GM21576 (cell line): ENCODE measurements at regions not wholly inside any gene's neighbourhood (a gene's known extent, or its start where the extent isn't known, plus 50 kb on each side); places are given as distances from the start of the nearest gene placed in this dataset.

ENCODE experiments used
- ATAC-seq: cut with Tn5 transposase; IDR thresholded peaks from one replicate; pipeline ENCODE4 v1.9.1; 2021; ENCODE audit warnings: mild to moderate bottlenecking, moderate library complexity; ENCODE audit not compliant: unreplicated experiment

- ATAC-seq = no peak
Measured at GRCh38 chr12:68447797-68448260, 115.7 kb upstream of the MDM1 start.

DNA sequence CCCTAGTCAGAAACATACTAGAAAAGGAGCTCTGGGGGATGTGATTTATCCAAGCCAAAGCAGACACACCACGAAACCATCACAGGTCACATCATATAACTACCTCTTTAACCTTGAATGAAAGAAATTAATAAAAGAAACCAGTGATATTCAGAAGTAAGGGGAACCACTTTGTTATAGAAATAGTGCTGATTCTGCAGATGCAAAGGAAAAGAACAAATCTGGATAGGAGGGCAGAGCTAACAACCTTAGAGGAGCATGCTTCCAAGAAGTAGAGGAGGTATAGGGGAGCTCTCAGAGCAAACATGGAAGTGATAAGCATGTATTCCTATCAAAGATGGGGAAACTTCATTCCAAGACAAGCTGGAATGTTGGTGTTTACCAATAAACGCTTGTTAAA lies 117.0 kb upstream of the MDM1 start:
- ATAC-seq = no peak

- ATAC-seq = no peak
Measured at GRCh38 chr12:68450947-68451260, 118.7 kb upstream of the MDM1 start.

DNA sequence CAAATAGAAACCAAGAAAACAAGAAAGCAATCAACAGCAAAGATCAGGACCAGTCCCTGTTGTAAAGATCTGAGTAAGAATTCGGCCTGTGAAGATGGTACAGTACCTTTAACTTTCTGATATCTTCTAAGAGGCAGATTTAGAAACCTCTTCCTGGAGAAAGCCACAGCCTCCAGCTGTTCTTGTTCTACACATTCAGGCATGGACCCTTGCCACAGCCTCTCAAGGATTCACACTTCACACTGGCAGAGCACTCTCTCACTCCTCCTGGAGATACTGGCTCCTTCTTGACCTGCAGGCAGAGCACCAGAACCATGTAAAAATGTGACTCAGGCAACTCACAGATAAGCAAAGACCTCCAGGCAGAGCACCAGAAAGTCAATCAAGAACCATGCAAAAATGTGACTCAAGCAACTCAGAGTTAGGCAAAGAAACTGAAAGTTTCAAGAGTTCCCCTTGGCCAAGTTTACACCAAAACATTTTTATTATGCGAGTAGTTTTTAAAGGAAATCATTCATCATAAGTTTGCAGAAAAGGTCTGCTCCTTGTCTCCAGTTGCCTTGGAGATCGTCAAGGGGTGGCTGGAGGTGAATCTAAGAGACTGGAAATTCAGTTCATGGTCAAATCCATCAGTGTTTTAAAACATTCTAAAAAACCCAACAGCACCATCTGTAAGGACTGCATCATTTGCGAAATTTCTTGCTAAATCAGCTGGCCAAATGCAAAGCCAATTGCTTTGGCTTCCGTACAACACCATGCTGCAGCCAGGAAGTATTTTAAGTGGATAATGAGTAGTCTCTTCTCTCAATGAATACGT lies 119.3 kb upstream of the MDM1 start:
- peak; percentile 58 for ATAC-seq

DNA sequence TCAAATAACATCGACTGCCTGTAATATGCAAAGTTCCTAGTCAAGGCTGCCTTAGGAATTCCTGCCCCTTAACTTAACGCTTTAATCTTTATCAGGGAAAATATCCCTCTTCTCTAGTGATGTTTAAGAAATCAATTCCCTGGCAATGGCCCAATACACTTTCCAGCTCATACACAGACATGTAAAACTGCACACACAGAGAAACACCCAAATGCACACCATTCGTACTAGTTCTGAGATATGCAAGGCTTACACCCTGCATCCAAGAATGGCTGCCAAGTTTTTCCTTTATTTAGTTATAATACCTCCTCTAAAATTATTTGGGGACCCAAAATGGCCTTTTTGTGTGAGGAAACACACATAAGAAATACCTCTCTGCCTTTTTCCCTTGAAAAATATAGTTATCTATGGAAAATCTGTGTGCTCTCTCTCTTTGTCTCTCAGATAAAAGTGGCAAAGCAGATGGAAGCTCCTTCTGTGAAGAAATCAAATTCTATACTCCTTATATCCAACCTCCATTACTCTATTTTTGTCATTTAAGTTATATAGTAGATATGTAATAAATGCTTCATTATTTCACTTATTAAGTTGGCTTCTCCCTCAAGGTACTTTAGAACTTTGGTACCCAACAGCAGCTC lies 120.0 kb upstream of the MDM1 start:
- ATAC-seq = no peak

GRCh38 chr12:68453278-68453677 lies 121.1 kb upstream of the MDM1 start:
- no peak for ATAC-seq

GRCh38 chr12:68453876-68454275 lies 121.7 kb upstream of the MDM1 start:
- ATAC-seq = no peak

DNA sequence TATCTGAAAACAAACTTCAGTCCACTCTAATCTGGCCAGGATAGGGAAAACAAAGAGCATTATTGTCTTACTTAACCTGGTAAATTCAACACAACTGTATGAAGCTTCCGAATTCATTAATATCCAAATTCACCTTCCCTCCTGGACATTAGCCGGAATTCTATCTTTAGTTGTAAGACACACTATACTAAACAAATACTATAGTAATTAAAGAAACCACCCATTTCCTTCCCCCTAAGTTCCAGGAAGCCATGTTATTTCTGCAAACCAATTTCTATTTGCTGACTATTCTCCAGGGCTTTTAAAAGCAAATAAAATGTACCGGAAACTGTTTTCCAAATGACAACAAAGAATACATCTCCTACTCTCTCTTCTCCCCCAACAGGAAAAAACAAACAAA lies 122.7 kb upstream of the MDM1 start:
- no peak for ATAC-seq

GRCh38 chr12:68455691-68456345 lies 123.7 kb upstream of the MDM1 start:
- no peak for ATAC-seq

DNA sequence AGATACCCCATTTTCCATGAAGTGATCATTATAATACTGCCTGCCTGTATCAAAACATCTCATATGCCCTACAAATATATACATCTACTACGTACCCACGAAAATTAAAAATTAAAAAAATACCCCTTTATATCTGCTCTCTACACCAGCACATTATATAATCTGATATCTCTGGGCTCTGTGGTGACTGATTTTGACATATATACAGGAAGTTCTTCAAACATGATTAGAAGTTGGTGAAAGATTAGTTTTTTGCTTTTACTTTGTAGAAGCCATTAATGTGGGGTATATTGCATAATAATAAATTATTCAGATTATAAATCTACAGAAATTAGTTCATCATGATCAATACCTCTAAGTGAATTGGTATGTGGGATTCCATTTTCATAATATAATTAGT lies 126.7 kb upstream of the MDM1 start:
- no peak for ATAC-seq

DNA sequence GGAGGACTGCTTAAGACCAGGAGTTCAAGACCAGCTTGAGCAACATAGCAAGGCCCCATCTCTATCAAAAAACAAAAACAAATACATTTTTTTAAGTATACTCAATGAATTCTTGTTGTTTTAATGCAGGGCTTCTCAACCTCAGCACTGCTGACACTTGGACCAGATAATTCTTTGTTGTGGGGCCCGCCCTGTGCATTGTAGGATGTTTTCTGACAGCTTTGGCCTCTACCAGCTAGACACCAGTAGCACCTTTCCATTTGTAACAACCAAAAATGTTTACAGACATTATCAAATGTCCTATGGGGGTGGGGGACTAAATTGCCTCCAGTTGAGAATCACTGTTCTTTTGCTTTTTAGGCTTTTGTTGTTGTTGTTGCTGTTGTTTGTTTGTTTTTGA lies 128.1 kb upstream of the MDM1 start:
- ATAC-seq = no peak

GRCh38 chr12:68461645-68462044 lies 129.5 kb upstream of the MDM1 start:
- ATAC-seq = no peak

GRCh38 chr12:68462803-68463202 lies 130.6 kb upstream of the MDM1 start:
- ATAC-seq = no peak

DNA sequence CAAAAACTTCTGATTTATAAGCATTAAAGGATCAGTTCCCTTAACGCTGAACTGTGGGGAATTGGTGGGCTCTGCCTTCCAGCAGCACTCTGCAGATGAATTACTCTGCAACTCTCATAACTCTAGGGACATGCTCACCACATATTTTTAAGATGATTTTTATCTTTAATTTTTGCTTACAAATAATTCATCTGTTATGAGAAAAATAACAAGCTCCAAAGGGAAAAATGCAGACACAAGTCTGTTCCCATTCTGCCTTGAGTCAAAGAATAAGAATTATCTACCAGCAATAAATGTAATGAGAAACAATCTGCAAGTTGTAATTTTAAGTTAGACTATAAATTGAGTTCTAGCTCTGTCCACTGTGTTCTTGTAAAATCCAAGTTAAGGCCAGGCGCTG lies 133.1 kb upstream of the MDM1 start:
- no peak for ATAC-seq

- ATAC-seq = no peak
Measured at GRCh38 chr12:68467514-68467913, 135.4 kb upstream of the MDM1 start.

- ATAC-seq = no peak
Measured at GRCh38 chr12:68468036-68468435, 135.9 kb upstream of the MDM1 start.

GRCh38 chr12:68469113-68469512 lies 137.0 kb upstream of the MDM1 start:
- no peak for ATAC-seq

- no peak for ATAC-seq
Measured at GRCh38 chr12:68470664-68471328, 138.6 kb upstream of the MDM1 start.

DNA sequence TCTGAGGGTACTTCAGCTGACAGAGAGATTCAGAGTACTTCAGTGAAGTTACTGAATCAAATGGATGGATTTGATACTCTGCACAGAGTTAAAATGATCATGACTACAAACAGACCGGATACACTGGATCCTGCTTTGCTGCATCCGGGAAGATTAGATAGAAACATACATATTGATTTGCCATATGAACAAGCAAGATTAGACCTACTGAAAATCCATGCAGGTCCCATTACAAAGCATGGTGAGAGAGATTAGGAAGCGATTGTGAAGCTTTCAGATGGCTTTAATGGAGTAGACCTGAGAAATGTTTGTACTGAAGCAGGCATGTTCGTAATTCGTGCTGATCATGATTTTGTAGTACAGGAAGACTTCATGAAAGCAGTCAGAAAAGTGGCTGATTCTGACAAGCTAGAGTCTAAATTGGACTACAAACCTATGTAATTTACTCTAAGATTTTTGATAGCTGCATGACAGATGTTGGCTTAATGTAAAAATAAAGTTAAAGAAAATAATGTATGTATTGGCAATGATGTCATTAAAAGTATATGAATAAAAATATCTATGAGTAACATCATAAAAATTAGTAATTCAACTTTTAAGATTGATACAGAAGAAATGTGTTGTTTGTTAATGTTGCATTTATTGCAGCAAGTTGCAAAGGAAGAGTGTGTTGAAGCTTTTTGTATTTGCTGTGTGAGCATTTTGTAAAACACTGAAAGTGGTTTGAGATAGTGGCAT lies 136.1 kb upstream of the RAP1B start:
- ATAC-seq = no peak

- no peak for ATAC-seq
Measured at GRCh38 chr12:68476794-68477193, 133.9 kb upstream of the RAP1B start.

GRCh38 chr12:68477261-68477772 lies 133.4 kb upstream of the RAP1B start:
- no peak for ATAC-seq
